ENCODE measurements at regions not wholly inside any gene's neighbourhood (a gene's known extent, or its start where the extent isn't known, plus 50 kb on each side); places are given as distances from the start of the nearest gene placed in this dataset.

DNA sequence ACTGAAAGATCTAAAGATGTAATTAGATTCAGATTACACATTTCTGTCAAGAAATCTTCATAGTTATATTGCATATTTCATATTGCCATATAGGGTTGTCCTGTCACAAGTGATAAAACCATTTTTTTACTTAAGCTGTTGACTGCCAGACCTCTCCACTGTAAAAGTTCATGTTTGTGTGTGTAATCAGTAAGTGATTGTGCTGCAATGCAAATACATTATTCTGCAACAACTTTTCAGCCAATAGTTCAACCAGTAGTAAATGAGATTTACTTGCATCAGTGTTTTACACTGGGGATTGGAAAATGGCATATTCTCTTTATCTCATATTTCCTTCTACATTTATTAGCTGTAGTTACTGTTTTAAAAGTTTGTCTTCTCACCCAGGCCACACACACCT, 603.9 kb upstream of the RORB start:
- TF ChIP-seq, protein P1, sequence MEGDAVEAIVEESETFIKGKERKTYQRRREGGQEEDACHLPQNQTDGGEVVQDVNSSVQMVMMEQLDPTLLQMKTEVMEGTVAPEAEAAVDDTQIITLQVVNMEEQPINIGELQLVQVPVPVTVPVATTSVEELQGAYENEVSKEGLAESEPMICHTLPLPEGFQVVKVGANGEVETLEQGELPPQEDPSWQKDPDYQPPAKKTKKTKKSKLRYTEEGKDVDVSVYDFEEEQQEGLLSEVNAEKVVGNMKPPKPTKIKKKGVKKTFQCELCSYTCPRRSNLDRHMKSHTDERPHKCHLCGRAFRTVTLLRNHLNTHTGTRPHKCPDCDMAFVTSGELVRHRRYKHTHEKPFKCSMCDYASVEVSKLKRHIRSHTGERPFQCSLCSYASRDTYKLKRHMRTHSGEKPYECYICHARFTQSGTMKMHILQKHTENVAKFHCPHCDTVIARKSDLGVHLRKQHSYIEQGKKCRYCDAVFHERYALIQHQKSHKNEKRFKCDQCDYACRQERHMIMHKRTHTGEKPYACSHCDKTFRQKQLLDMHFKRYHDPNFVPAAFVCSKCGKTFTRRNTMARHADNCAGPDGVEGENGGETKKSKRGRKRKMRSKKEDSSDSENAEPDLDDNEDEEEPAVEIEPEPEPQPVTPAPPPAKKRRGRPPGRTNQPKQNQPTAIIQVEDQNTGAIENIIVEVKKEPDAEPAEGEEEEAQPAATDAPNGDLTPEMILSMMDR (IDR thresholded peaks at IDR 0.05; ENCODE audit: insufficient read depth in 1 of 2, low read depth in 1 of 2, low read length in 1 of 2, severe bottlenecking in 1 of 2, unreplicated experiment in 1 of 2) = no peak
- Mint-ChIP-seq H3K9me3 (ENCODE audit: unreplicated experiment) (no peaks in the 10 kb centered on the region), H3K27ac (ENCODE audit: unreplicated experiment) (no peak overlapping the region), H3K27me3 (ENCODE audit: insufficient read depth, unreplicated experiment) (no peaks in the 10 kb centered on the region), H3K4me3 (ENCODE audit: unreplicated experiment) (no peak overlapping the region), H3K36me3 (ENCODE audit: insufficient read depth, unreplicated experiment) (no peaks in the 10 kb centered on the region), H3K4me1 (ENCODE audit: low read depth, unreplicated experiment) (no peaks in the 10 kb centered on the region)
- no peaks in the 10 kb centered on the region for H3K4me1 ChIP-seq
- intact Hi-C loops (cut with micrococcal nuclease; ENCODE audit: unreplicated experiment) = no loop called here
- H3K4me3 ChIP-seq (ENCODE audit: low read depth, low read length) = no peak overlapping the region
- ChIA-PET CTCF (no interaction called here), POLR2A (no interaction called here)
- H3K9me3 ChIP-seq = no peaks in the 10 kb centered on the region
- no peaks in the 10 kb centered on the region for H3K27me3 ChIP-seq (replicated peaks; ENCODE audit: control insufficient read depth, insufficient read depth, low read length)
- DNase-seq = no peak
- H3K36me3 ChIP-seq (ENCODE audit: control insufficient read depth, insufficient read depth, low read length) = no peaks in the 10 kb centered on the region
- no TSS peak for BruUV-seq (replicated peaks)

DNA sequence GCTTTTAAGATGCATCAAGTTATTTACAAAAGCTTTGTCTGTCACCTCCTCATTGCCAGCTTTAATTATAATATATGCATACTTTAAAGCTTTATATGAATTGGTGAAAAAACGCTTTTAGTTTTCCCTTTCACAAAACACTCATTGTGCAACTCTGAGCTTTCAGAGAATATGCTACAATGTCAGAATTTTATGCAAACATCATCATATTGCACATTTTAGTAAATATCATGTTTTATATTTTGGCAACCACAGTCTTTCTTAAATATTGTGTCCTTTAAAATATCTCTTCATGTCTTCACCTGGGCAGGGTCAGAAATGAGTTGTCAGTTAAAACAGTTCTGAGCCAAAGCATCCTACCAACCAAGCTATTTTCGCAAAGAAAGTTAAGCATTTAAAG, 601.1 kb upstream of the RORB start:
- Histone ChIP-seq H3K36me3 (ENCODE audit: control insufficient read depth, insufficient read depth, low read length) (no peaks in the 10 kb centered on the region), H3K27me3 (replicated peaks; ENCODE audit: control insufficient read depth, insufficient read depth, low read length) (no peaks in the 10 kb centered on the region), H3K9me3 (no peaks in the 10 kb centered on the region), H3K4me3 (ENCODE audit: low read depth, low read length) (no peak overlapping the region), H3K4me1 (no peaks in the 10 kb centered on the region)
- Mint-ChIP-seq H3K27ac (ENCODE audit: unreplicated experiment) (no peak overlapping the region), H3K4me3 (ENCODE audit: unreplicated experiment) (no peak overlapping the region), H3K36me3 (ENCODE audit: insufficient read depth, unreplicated experiment) (no peaks in the 10 kb centered on the region), H3K27me3 (ENCODE audit: insufficient read depth, unreplicated experiment) (no peaks in the 10 kb centered on the region), H3K4me1 (ENCODE audit: low read depth, unreplicated experiment) (no peaks in the 10 kb centered on the region), H3K9me3 (ENCODE audit: unreplicated experiment) (no peaks in the 10 kb centered on the region)
- no peak for DNase-seq
- ChIA-PET CTCF (no interaction called here), POLR2A (no interaction called here)
- TF ChIP-seq, protein P1 (IDR thresholded peaks at IDR 0.05; ENCODE audit: insufficient read depth in 1 of 2, low read depth in 1 of 2, low read length in 1 of 2, severe bottlenecking in 1 of 2, unreplicated experiment in 1 of 2) = no peak
- intact Hi-C loops (cut with micrococcal nuclease; ENCODE audit: unreplicated experiment) = no loop called here
- BruUV-seq (replicated peaks) = no TSS peak

DNA sequence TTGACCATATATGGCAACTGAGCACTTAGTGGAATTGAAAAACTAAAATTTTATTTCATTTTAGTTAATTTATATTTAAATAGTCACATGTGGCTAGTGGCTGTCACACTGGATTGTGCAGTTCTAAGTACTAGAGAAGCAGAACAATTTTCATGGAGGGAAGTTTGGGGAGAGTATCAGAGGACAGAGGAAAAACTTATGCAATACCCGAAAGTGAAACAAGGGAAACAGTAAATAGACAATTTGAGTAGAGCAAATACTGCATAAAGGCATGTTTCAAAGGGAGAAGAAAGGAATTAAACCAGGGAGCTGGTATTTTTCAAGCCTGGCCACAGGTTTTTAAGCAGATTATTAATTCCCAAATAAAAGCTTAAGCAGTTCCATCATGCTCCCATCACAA, 590.5 kb upstream of the RORB start:
- no peaks in the 10 kb centered on the region for H3K9me3 Mint-ChIP-seq (ENCODE audit: unreplicated experiment)
- TF ChIP-seq, protein P1 (IDR thresholded peaks at IDR 0.05; ENCODE audit: insufficient read depth in 1 of 2, low read depth in 1 of 2, low read length in 1 of 2, severe bottlenecking in 1 of 2, unreplicated experiment in 1 of 2) = no peak

More for the DNA sequence above, 590.5 kb upstream of the RORB start:
- H3K4me1 Mint-ChIP-seq (ENCODE audit: low read depth, unreplicated experiment) = no peaks in the 10 kb centered on the region
- H3K4me3 Mint-ChIP-seq (ENCODE audit: unreplicated experiment) = no peak overlapping the region
- BruUV-seq (replicated peaks) = no TSS peak
- DNase-seq = no peak
- no peak overlapping the region for H3K4me3 ChIP-seq (ENCODE audit: low read depth, low read length)
- H3K27ac Mint-ChIP-seq (ENCODE audit: unreplicated experiment) = no peak overlapping the region
- no peaks in the 10 kb centered on the region for H3K36me3 ChIP-seq (ENCODE audit: control insufficient read depth, insufficient read depth, low read length)
- CTCF ChIA-PET = no interaction called here
- intact Hi-C loops (cut with micrococcal nuclease; ENCODE audit: unreplicated experiment) = no loop called here
- H3K27me3 Mint-ChIP-seq (ENCODE audit: insufficient read depth, unreplicated experiment) = no peaks in the 10 kb centered on the region
- H3K27me3 ChIP-seq (replicated peaks; ENCODE audit: control insufficient read depth, insufficient read depth, low read length) = no peaks in the 10 kb centered on the region
- H3K4me1 ChIP-seq = no peaks in the 10 kb centered on the region
- no peaks in the 10 kb centered on the region for H3K36me3 Mint-ChIP-seq (ENCODE audit: insufficient read depth, unreplicated experiment)
- POLR2A ChIA-PET = no interaction called here
- H3K9me3 ChIP-seq = no peaks in the 10 kb centered on the region

Data from Caco-2 (cell line).